Kidney (tissue), 13 donors: ENCODE measurements at regions not wholly inside any gene's neighbourhood (a gene's known extent, or its start where the extent isn't known, plus 50 kb on each side); places are given as distances from the start of the nearest gene placed in this dataset.

Source experiments
- DNase-seq, 5 donors: peaks; one replicate each; pipeline ENCODE4 v3.0.0-alpha.2; 2013 to 2020
- FAIRE-seq: peaks from 2 replicates; lab custom pipeline; 2012; peaks lifted over from hg19 to GRCh38; lab: Jason Lieb, UNC
- H3K27ac ChIP-seq, 2 donors: one replicate each; pipeline ENCODE4 v1.7.0; 2013; ENCODE audit warnings: low read depth in 2 of 2, low read length in 2 of 2, inconsistent platforms in 1 of 2
- H3K27me3 ChIP-seq: one replicate; pipeline ENCODE4 v1.7.1; 2013; ENCODE audit warnings: low read length, inconsistent platforms; ENCODE audit not compliant: control insufficient read depth, insufficient read depth
- H3K36me3 ChIP-seq, 3 donors: one replicate each; pipeline versions ENCODE4 v1.7.0 to v1.7.1; 2013; ENCODE audit warnings: low read length in 3 of 3, control low read depth in 1 of 3, inconsistent platforms in 1 of 3; ENCODE audit not compliant: insufficient read depth in 3 of 3, control insufficient read depth in 2 of 3
- H3K4me1 ChIP-seq, 3 donors: one replicate each; pipeline versions ENCODE4 v1.7.0 to v1.7.1; 2013; ENCODE audit warnings: low read length in 3 of 3, inconsistent platforms in 1 of 3, low read depth in 1 of 3; ENCODE audit not compliant: control insufficient read depth in 2 of 3, insufficient read depth in 2 of 3
- H3K4me3 ChIP-seq, 3 donors: one replicate each; pipeline versions ENCODE4 v1.7.0 to v1.8.1; 2013; ENCODE audit warnings: low read length in 3 of 3, control low read depth in 1 of 3, inconsistent platforms in 1 of 3
- H3K9ac ChIP-seq, 3 donors: one replicate each; pipeline versions ENCODE4 v1.7.0 to v1.7.1; 2013; ENCODE audit warnings: low read length in 3 of 3, control low read depth in 1 of 3, inconsistent platforms in 1 of 3
- H3K9me3 ChIP-seq, 3 donors: one replicate each; pipeline versions ENCODE4 v1.7.0 to v1.7.1; 2013; ENCODE audit warnings: low read length in 3 of 3, control low read depth in 1 of 3, inconsistent platforms in 1 of 3; ENCODE audit not compliant: control insufficient read depth in 2 of 3, insufficient read depth in 1 of 3
- CTCF ChIP-seq: IDR thresholded peaks from 3 replicates; pipeline ENCODE4 v1.5.1; 2012; ENCODE audit warnings: mild to moderate bottlenecking, moderate library complexity, borderline replicate concordance; ENCODE audit not compliant: insufficient read depth; ENCODE audit errors: extremely low read depth
- intact Hi-C: fragments of 100-400 bp; cut with DNase I; formaldehyde crosslinking; loops from one replicate; pipeline ENCODE4 v1.11.1; 2022
- donor health status: control.
- donor health status: control.
- donor health status: control.
- donor health status: control.
- donor health status: control.
- donor health status: DM: yes; HTN: yes; CAD: no.
- donor health status: Normal renal cell carcinoma (clear cell type).

- no peak for DNase-seq
- FAIRE-seq, result no peak
- intact Hi-C loops, result loop anchor here (10.0 kb wide), 1 partner anchor 721 kb away; no protein-coding TSS in a partner anchor
- Histone ChIP-seq H3K4me3 (no peak overlapping the region), H3K27ac (no peak overlapping the region), H3K9ac (no peak overlapping the region), H3K9me3 (no peaks in the 10 kb centered on the region), H3K4me1 (no peaks in the 10 kb centered on the region), H3K27me3 (no peaks in the 10 kb centered on the region), H3K36me3 (no peaks in the 10 kb centered on the region)
- no peak for TF ChIP-seq CTCF
Measured at GRCh38 chr2:164066095-164066494, 330.3 kb upstream of the FIGN start.

- DNase-seq (no peak), FAIRE-seq (no peak)
- no peak for TF ChIP-seq CTCF
- no peaks in the 10 kb centered on the region for H3K9me3 ChIP-seq
- H3K27ac ChIP-seq, result no peak overlapping the region
- no peak overlapping the region for H3K4me3 ChIP-seq
- H3K27me3 ChIP-seq, result no peaks in the 10 kb centered on the region
- no peaks in the 10 kb centered on the region for H3K36me3 ChIP-seq
- no peaks in the 10 kb centered on the region for H3K4me1 ChIP-seq
- no peak overlapping the region for H3K9ac ChIP-seq
- intact Hi-C loops, result loop anchor here (10.0 kb wide), 1 partner anchor 720 kb away; no protein-coding TSS in a partner anchor
Measured at GRCh38 chr2:164065038-164065437, 329.2 kb upstream of the FIGN start.

- Histone ChIP-seq H3K4me1 (no peaks in the 10 kb centered on the region), H3K27ac (no peak overlapping the region), H3K36me3 (no peaks in the 10 kb centered on the region), H3K4me3 (no peak overlapping the region), H3K27me3 (no peaks in the 10 kb centered on the region), H3K9me3 (no peaks in the 10 kb centered on the region), H3K9ac (no peak overlapping the region)
- TF ChIP-seq CTCF, result peak; percentile 59
- intact Hi-C loops, result loop anchor here (10.0 kb wide), 1 partner anchor 716 kb away; no protein-coding TSS in a partner anchor
- peak in 4 of 5 donors; percentile 40 to 61 (median 58) for DNase-seq
- FAIRE-seq, result no peak
Measured at GRCh38 chr2:164061129-164061746, 325.4 kb upstream of the FIGN start.
